Embryonic facial prominence (tissue), 1 donor: ENCODE measurements at regions not wholly inside any gene's neighbourhood (a gene's known extent, or its start where the extent isn't known, plus 50 kb on each side); places are given as distances from the start of the nearest gene placed in this dataset.
"Not testable (repeated sequence)": the region's sequence is repeated elsewhere in the genome, so short reads cannot be mapped to it uniquely, and the experiment has no call there.

Source experiments
- DNase-seq: peaks from one replicate; pipeline ENCODE4 v3.0.0-alpha.2; 2016; ENCODE audit errors: extremely low spot score

DNA sequence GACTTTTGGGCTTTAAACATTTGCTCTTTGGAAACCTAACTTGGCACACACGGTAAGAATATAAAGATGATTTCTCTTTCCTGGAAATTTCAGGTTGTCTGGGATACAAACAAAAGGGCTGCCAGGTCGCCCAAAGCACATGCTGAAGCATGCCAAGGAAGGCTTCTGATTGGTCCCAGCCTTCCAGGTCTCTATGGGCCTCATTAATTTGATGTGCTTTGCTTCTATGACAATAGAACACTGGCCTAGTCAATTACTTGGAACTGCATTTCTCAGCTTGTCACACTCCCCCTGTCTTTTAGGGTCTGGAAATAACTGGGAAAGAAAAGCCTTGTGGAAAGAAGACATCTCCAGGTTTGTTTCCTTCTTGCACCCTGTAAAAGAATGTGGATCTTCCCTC, 228.9 kb downstream of the ADCYAP1 start:
- no peak for DNase-seq

- no peak for DNase-seq
Observed at GRCh38 chr18:1147730-1148129, 243.1 kb downstream of the ADCYAP1 start.

GRCh38 chr18:1149709-1150108, 245.0 kb downstream of the ADCYAP1 start:
- no peak for DNase-seq

GRCh38 chr18:1150344-1150743, 245.7 kb downstream of the ADCYAP1 start:
- no peak for DNase-seq

GRCh38 chr18:1152958-1153357, 248.3 kb downstream of the ADCYAP1 start:
- not testable (repeated sequence) for DNase-seq

DNA sequence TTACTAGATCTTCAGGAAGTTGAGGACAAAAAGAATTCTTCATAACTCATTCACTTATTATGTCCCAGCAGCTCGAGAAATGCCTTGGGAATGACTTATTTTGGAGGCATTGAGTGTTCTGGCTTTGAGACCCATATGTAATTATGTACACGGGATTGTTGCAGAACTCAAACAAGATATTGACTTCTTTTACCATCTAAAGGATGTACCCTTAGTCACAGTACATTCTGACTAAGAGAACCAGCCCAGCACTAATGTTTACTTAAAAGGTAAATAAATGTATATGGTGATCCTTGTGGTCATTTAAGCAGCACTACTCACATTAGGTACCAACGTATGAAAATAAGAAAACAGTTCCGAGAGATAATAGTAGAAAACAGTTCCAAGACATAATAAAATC, 268.9 kb downstream of the ADCYAP1 start:
- no peak for DNase-seq

DNA sequence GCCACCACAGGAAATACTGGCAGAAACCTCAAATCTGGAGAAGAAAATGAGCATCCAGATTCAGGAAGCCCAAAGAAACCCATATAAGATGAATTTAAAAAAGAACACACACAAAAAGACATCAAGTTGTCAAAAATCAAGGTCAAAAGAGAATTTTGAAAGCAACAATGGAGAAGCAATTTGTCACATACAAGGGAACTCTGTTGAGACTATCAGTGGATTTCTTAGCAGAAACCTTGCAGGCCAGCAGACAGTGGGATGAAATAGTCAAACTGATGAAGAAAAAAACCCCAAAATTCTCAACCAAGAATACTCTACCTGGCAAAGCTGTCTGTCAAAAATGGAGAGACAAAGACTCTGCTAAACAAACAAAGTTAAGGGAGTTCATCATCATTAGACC, 272.6 kb downstream of the ADCYAP1 start:
- DNase-seq, result no peak

DNA sequence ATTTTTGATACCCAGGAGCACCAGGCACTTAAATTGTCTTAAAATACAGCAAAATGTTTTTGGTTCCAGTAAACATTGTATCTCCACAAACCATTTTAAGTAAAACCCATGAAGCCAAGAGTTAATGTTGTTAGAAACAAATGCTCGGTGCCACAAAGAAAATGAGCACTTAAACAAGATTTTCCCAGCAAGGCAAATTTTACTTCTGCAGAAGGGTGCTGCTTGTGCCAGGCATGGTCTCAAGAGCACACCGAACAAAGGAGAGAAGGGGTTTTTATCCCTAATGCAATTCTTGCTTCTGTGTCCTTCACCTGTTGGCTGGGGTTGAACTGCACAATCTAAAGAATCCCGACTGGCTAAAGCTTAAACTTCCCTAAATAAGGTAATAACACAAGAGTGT, 286.7 kb downstream of the ADCYAP1 start:
- no peak for DNase-seq

GRCh38 chr18:1213126-1213525, 308.5 kb downstream of the ADCYAP1 start:
- no peak for DNase-seq

- DNase-seq, result no peak
Observed at GRCh38 chr18:1222880-1223279, 318.2 kb downstream of the ADCYAP1 start.

DNA sequence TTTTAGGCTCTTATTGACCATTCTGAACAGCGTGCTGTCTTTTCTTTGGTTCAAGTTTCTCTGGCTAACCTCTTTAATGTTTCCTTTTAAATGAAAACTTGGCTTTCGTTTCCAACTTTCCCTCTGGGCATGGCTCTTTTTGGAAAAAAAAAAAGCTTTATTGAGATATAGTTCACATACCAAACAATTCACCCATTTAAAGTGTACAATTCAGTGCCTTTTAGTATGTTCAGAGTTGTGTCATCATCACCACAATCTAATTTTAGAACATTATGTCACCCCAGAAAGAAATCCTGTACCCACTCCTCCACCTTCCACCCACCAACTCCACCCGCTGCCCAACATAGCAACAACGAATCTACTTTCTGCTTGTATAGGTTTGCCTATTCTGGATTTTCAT, 322.4 kb downstream of the ADCYAP1 start:
- no peak for DNase-seq

- no peak for DNase-seq
Observed at GRCh38 chr18:1229634-1230033, 325.0 kb downstream of the ADCYAP1 start.

DNA sequence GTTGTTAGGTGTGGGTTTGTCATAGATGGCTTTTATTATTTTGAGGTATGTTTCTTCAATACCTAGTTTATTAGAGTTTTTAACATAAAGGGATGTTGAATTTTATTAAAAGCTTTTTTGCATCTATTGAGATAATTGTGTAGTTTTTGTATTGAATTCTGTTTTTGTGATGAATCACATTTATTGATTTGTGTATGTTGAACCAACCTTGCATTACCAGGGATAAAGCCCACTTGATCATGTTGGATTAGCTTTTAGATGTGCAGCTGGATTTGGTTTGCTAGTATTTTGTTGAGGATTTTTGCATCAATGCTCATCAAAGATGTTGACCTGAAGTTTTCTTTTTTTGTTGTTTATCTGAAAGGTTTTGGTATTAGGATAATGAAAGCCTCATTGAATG, 328.2 kb downstream of the ADCYAP1 start:
- DNase-seq, result no peak

GRCh38 chr18:1240701-1241100, 336.0 kb downstream of the ADCYAP1 start:
- no peak for DNase-seq

- DNase-seq, result no peak
Observed at GRCh38 chr18:1244397-1245122, 339.9 kb downstream of the ADCYAP1 start.

- DNase-seq, result no peak
Observed at GRCh38 chr18:1246827-1247226, 342.2 kb downstream of the ADCYAP1 start.

DNA sequence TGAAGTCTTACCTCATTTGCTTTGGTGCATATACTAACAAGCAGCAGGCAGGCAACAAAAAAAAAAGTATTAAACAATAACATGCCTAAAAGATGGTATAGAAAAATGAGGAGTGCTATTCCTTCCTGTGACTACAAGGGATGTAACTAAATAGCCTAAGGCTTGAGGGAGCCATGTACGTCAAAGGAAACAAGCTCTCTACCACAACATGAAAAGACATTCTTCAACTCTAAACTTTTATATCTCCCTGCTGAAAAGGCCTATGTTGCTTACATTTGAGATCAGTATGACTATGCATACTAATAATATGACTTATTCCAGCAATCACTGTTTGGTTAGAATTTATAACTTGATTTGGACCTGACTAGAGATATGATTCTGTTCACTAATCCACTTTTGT, 347.9 kb downstream of the ADCYAP1 start:
- DNase-seq, result no peak

DNA sequence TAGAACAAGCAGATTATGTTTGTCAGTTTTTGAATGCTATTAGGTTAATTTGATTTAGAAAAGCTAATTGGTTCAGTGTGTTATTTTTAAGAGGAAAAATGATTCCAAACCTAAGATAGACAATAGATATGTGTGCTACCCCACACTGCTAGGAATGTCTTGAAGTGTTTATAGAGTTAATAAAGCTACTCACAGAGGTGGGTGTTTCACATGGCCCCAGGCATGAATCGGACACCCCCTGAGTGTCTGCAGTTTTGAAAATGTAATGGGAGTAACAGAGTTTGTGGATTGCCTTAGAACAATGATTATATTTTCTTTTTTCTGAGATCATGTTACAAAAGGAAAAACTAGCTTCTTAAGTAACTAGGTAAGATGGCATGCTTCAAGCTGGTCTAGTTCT, 348.3 kb downstream of the ADCYAP1 start:
- no peak for DNase-seq

DNA sequence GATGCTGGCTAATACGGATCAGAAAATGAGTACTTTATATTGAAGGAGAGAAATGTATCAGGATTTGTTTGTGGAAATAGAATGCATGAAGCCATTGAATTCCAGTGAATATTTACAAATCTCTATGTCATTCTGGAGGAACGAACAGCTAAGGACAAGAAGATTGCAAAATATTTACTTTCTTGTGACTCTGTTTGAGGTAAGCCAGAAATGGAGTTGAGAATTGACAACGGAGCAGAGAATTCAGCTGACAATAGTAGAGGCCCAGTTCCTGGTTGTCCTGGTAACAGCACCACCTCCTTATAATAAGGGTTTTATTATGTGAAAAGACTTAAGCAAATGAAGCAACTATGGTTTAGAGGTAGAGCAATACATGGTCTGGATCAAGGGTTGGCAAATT, 349.2 kb downstream of the ADCYAP1 start:
- DNase-seq, result no peak

GRCh38 chr18:1261054-1261453, 356.4 kb downstream of the ADCYAP1 start:
- DNase-seq, result no peak

DNA sequence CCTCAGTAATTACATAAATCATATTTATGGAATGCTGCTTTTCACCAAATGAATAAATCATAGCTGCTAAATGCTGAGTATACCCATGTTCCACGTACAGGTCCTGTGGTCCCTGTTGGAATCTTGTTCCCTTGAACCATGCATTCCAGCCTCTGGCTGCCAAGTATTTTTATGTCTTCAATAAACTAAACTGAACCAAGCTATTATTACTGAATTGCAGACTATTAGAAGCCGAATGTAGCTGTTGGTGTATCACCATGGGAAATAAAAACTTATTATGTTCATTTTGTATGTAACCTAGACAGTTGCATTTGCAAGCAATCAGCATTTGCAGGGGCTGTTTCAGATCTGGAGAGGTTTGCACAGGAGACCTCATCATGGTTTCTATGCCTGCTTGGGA, 362.4 kb downstream of the ADCYAP1 start:
- DNase-seq, result no peak

DNA sequence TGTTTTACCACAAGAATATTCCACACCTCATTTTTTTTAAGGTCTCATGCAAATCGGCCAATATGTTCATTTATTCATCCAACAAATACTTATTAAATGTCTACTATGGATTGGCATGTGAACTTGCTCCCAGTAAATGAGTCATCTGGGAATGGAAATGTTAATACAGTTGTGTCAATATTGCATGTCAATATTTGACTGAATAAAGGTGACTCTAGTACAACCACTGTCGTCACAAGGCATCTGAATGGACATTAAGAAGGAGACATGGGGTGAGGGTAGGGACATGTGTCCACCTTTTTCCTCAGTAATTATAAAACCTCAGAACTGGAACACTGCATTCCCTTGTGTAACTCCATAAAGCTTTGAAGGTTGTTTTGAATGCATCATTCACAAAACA, 365.4 kb downstream of the ADCYAP1 start:
- no peak for DNase-seq

GRCh38 chr18:1273469-1273868, 368.8 kb downstream of the ADCYAP1 start:
- no peak for DNase-seq

GRCh38 chr18:1292167-1292566, 387.5 kb downstream of the ADCYAP1 start:
- no peak for DNase-seq
